ENCODE measurements at regions not wholly inside any gene's neighbourhood (a gene's known extent, or its start where the extent isn't known, plus 50 kb on each side); places are given as distances from the start of the nearest gene placed in this dataset.

DNA sequence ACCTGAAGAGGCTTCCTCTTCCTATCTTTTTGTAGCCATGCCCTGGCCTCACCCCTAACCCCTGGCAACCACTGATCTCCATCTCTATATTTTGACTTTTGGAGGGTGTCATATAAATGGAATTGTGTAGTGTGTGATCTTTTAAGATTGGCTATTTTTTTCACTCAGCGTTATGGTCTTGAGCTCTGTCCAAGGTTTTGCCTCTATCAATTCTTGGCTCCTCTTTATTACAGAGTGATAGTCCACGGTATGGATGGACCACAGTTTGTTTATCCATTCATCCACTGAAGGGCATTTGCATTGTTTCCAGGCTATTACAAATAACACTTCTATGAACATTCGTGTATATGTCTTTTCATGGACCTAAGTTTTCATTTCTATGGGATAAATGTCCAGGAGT lies 209.8 kb upstream of the IER5L start:
- intact Hi-C loops (cut with DNase I; ENCODE audit: low total_unique reads): no loop called here
- no peaks in the 10 kb centered on the region for H3K27me3 ChIP-seq
- no peak overlapping the region for H3K27ac ChIP-seq
- no peak overlapping the region for H3K4me3 ChIP-seq
- H3K4me1 ChIP-seq: peaks cover 3 to 14% (median 9%) of the 10 kb centered on the region in 4 donors
- H3K9me3 ChIP-seq: no peaks in the 10 kb centered on the region
- no peaks in the 10 kb centered on the region for H3K36me3 ChIP-seq
- TF ChIP-seq, protein P1, sequence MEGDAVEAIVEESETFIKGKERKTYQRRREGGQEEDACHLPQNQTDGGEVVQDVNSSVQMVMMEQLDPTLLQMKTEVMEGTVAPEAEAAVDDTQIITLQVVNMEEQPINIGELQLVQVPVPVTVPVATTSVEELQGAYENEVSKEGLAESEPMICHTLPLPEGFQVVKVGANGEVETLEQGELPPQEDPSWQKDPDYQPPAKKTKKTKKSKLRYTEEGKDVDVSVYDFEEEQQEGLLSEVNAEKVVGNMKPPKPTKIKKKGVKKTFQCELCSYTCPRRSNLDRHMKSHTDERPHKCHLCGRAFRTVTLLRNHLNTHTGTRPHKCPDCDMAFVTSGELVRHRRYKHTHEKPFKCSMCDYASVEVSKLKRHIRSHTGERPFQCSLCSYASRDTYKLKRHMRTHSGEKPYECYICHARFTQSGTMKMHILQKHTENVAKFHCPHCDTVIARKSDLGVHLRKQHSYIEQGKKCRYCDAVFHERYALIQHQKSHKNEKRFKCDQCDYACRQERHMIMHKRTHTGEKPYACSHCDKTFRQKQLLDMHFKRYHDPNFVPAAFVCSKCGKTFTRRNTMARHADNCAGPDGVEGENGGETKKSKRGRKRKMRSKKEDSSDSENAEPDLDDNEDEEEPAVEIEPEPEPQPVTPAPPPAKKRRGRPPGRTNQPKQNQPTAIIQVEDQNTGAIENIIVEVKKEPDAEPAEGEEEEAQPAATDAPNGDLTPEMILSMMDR (IDR thresholded peaks at IDR 0.05): no peak
- DNase-seq: no peak

DNA sequence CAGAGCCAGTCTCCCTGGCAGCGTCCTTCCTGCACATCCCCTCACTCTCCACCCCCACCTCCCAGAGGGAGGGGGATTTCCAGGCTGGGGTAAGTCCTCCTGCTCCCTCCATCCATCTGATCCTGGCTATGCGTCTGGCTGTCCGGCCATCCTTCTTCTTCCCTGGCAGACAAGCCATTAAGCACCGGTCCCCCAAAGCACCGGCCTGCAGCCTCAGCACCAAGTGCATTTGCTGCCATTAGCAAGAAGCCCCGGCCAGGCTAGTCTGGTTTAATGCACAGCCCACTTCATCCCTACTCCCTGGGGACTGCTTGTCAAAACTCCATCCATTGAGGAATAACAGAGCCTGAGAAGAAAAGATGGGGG lies 208.7 kb upstream of the IER5L start:
- Histone ChIP-seq H3K36me3 (no peaks in the 10 kb centered on the region), H3K27me3 (no peaks in the 10 kb centered on the region), H3K4me3 (no peak overlapping the region), H3K9me3 (no peaks in the 10 kb centered on the region), H3K4me1 (peaks cover 6 to 22% (median 17%) of the 10 kb centered on the region in 4 donors), H3K27ac (no peak overlapping the region)
- intact Hi-C loops (cut with DNase I; ENCODE audit: low total_unique reads): no loop called here
- TF ChIP-seq, protein P1 (IDR thresholded peaks at IDR 0.05): no peak
- DNase-seq: peak in 1 of 2 donors; percentile 46

DNA sequence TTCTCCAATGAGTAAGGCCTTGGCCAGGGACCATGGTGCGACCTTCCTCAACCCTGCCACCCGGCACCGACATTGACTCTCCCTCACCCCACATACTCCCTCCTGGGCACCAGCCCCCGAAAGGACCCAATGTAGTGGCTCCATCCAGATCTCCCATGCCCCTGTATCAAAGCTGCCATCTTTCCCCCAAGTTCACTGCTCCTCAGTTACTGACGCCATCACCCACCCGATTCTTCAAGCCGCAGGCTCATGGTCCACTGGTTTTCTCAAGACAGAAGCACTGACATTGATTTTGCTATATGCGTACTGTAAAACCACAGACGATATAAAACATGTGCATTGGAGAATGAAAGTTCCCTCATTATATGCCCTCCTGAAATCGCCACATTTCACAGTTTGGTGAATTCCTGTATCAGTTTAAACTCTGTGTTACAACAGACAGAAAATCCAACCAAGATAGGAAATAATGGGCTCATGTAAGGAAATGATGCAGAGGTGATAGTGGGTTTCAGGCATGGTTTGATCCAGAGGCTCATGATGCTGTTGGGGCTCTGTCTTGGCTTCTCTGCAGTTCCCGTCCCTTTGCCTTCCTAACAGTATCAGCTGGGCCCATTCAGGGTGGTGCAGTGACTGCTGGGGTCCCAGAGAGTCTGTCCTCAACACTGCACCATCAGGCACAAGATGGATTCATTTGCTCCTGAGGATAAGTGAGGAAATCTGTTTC lies 207.3 kb upstream of the IER5L start:
- H3K4me3 ChIP-seq: no peak overlapping the region
- DNase-seq: peak in 1 of 2 donors; percentile 17
- peaks cover 6 to 22% (median 17%) of the 10 kb centered on the region in 4 donors for H3K4me1 ChIP-seq
- no peaks in the 10 kb centered on the region for H3K36me3 ChIP-seq
- H3K27me3 ChIP-seq: no peaks in the 10 kb centered on the region
- H3K27ac ChIP-seq: peak overlapping the region; percentile 91 to 96
- TF ChIP-seq, protein P1 (IDR thresholded peaks at IDR 0.05): no peak
- intact Hi-C loops (cut with DNase I; ENCODE audit: low total_unique reads): no loop called here
- no peaks in the 10 kb centered on the region for H3K9me3 ChIP-seq

DNA sequence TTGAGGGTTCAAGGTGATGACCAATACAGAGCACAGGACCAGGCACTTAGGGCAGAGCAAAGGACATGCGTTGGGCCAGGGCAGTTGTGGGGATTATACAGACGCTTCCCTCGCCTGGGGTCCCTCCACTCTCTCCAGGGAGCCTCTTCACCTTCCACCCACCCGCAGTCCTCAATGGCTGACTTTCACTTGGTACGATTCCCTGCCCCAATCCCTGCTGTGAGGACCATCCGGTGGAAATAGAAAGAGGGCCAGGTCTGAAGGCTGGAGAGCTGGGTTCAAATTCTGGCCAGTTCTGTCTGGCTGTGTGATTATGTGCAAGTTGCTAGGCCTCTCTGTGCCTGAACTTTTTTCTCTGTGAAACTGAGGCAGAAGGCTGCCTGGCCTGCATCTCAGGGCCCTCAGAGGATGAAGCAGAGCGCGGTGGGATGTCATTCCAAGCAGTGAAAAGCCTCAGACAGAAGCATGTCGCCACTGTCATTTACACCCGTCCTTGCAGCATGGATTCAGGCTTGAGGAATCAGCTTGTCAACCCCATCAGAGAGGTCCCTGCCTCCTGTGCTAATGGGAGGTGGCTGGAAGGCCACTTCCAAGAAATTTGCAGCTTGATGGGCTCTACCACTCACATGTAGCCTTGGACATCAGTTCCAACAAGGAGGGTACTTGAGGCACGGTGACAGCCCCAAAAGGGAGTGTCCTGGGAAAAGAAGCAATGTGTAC lies 206.6 kb upstream of the IER5L start:
- Histone ChIP-seq H3K36me3 (no peaks in the 10 kb centered on the region), H3K4me1 (peaks cover 6 to 22% (median 17%) of the 10 kb centered on the region in 4 donors), H3K9me3 (no peaks in the 10 kb centered on the region), H3K27me3 (no peaks in the 10 kb centered on the region), H3K4me3 (peak overlapping the region in 1 of 2 donors; percentile 61), H3K27ac (peak overlapping the region; percentile 91 to 96)
- TF ChIP-seq, protein P1 (IDR thresholded peaks at IDR 0.05): no peak
- intact Hi-C loops (cut with DNase I; ENCODE audit: low total_unique reads): no loop called here
- DNase-seq: peak in 1 of 2 donors; percentile 62

DNA sequence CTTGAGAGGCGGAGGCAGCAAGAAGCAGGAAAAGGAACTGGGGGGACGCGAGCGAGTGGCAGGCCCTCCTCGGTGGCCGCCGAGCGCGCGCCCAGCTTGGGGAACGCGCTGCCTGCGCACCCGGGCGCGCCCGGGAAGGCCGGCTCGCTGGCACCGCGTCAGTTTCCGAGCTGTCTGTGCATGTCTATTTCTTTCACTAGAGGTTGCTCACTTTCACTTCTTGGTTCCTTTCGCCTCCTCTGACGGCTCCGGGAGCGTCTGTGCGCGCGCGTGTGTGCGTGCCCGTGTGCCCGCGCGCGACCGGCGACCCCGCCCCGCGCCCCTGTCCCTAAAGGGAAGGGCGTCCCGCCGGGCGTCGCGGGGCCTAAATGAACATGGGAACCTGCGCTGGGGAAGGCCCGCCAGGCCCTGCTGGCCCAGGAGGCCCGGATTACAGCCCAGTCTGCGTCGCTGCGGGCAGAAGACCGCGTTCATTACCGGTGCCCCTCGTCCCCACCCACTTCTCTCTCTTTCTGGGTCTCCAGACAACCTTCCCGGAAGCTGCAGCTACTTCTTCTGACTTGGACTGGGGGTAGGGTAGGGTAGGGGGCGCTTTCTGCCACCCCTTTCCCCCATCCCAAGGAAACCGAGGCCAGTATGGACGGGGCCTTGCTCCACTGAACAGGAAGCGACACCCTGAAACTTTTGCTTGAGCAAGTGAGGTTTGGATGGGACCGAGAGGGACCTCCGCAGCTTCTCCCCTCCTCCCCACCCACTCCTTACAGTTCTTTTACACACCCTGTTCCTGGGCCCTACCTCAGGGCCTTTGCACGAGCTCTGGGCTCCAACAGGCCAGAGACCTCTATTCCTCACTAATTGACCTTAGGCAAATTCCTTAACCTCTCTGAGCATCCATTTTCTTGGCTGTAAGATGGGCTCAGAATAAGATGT lies 205.8 kb upstream of the IER5L start:
- Histone ChIP-seq H3K9me3 (no peaks in the 10 kb centered on the region), H3K27ac (peak overlapping the region; percentile 91 to 96), H3K36me3 (no peaks in the 10 kb centered on the region), H3K4me3 (peak overlapping the region; percentile 61), H3K27me3 (no peaks in the 10 kb centered on the region), H3K4me1 (peaks cover 6 to 22% (median 17%) of the 10 kb centered on the region in 4 donors)
- peak; percentile 83 to 91 for DNase-seq
- TF ChIP-seq, protein P1 (IDR thresholded peaks at IDR 0.05): peak; percentile 10 to 21
- intact Hi-C loops (cut with DNase I; ENCODE audit: low total_unique reads): no loop called here

All from tibial artery (tissue), 4 donors.